ENCODE measurements at regions not wholly inside any gene's neighbourhood (a gene's known extent, or its start where the extent isn't known, plus 50 kb on each side); places are given as distances from the start of the nearest gene placed in this dataset.

GRCh38 chr2:201966691-201967438 is 66.8 kb upstream of the FZD7 start:
- intact Hi-C loops (cut with DNase I), result no loop called here
- DNase-seq, result peak in 1 of 42 donors; percentile 12

- DNase-seq, result no peak
- intact Hi-C loops (cut with DNase I), result no loop called here
Measured at GRCh38 chr2:201968050-201968449, 65.6 kb upstream of the FZD7 start.

GRCh38 chr2:201968476-201968875 is 65.2 kb upstream of the FZD7 start:
- DNase-seq, result no peak
- intact Hi-C loops (cut with DNase I), result no loop called here

GRCh38 chr2:201969241-201969937 is 64.3 kb upstream of the FZD7 start:
- intact Hi-C loops (cut with DNase I), result no loop called here
- DNase-seq, result no peak

GRCh38 chr2:201969938-201970785 is 63.5 kb upstream of the FZD7 start:
- intact Hi-C loops (cut with DNase I), result no loop called here
- DNase-seq, result no peak

- intact Hi-C loops (cut with DNase I), result no loop called here
Measured at GRCh38 chr2:201970786-201971108, 62.9 kb upstream of the FZD7 start.

GRCh38 chr2:201971531-201972228 is 62.0 kb upstream of the FZD7 start:
- intact Hi-C loops (cut with DNase I), result no loop called here
- DNase-seq, result peak in 25 of 42 donors; percentile 9 to 68 (median 30)

More at GRCh38 chr2:201970786-201971108, 62.9 kb upstream of the FZD7 start:
- no peak for DNase-seq

- intact Hi-C loops (cut with DNase I), result no loop called here
- DNase-seq, result no peak
Measured at GRCh38 chr2:201972621-201973255, 60.9 kb upstream of the FZD7 start.

- intact Hi-C loops (cut with DNase I), result no loop called here
- no peak for DNase-seq
Measured at GRCh38 chr2:201973305-201973928, 60.2 kb upstream of the FZD7 start.

- DNase-seq, result no peak
- intact Hi-C loops (cut with DNase I), result no loop called here
Measured at GRCh38 chr2:201974171-201975100, 59.2 kb upstream of the FZD7 start.

GRCh38 chr2:201975434-201975833 is 58.2 kb upstream of the FZD7 start:
- intact Hi-C loops (cut with DNase I), result no loop called here
- DNase-seq, result no peak

GRCh38 chr2:201975964-201976612 is 57.6 kb upstream of the FZD7 start:
- DNase-seq, result no peak
- intact Hi-C loops (cut with DNase I), result no loop called here

- intact Hi-C loops (cut with DNase I), result no loop called here
- DNase-seq, result no peak
Measured at GRCh38 chr2:201977651-201978050, 56.0 kb upstream of the FZD7 start.

GRCh38 chr2:201978333-201978732 is 55.3 kb upstream of the FZD7 start:
- intact Hi-C loops (cut with DNase I), result no loop called here
- DNase-seq, result no peak

- intact Hi-C loops (cut with DNase I), result no loop called here
- DNase-seq, result no peak
Measured at GRCh38 chr2:201978986-201979385, 54.7 kb upstream of the FZD7 start.

- no peak for DNase-seq
- intact Hi-C loops (cut with DNase I), result no loop called here
Measured at GRCh38 chr2:201980389-201980821, 53.2 kb upstream of the FZD7 start.

- intact Hi-C loops (cut with DNase I), result no loop called here
Measured at GRCh38 chr2:201980946-201981345, 52.7 kb upstream of the FZD7 start.

More at GRCh38 chr2:201980946-201981345, 52.7 kb upstream of the FZD7 start:
- DNase-seq, result no peak

Data from head of caudate nucleus (tissue), 42 donors.